ENCODE measurements at regions not wholly inside any gene's neighbourhood (a gene's known extent, or its start where the extent isn't known, plus 50 kb on each side); places are given as distances from the start of the nearest gene placed in this dataset.

DNA sequence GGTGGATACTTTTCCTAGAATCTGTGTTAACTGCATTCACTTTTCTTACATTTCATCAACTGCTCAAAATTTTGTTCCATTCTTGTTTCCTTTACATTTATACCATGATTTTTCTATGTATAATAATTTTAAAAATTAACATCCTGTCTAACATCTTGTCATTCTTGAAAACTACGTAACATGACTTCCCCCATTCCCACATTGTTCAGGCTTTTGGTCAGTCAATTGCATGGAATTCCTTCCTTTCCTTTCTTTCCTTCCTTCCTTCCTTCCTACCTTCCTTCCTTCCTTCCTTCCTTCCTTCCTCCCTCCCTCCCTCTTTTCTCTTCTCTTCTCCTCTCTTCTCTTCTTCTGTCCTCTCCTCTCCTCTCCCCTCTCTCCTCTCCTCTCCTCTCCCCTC lies 220.7 kb upstream of the TP63 start:
- no peak for DNase-seq (ENCODE audit: low read depth in 1 of 2, low spot score in 1 of 2)
- Histone ChIP-seq H3K27ac (replicated peaks) (no peak overlapping the region), H3K27me3 (ENCODE audit: insufficient read depth, poor library complexity, severe bottlenecking) (no peaks in the 10 kb centered on the region), H3K4me3 (replicated peaks; ENCODE audit: insufficient read depth, low read length) (no peak overlapping the region)
- no peak for TF ChIP-seq SPI1 (IDR thresholded peaks at IDR 0.05; ENCODE audit: borderline replicate concordance, low read depth)
- TF ChIP-seq POLR2AphosphoS5 (IDR thresholded peaks at IDR 0.05; ENCODE audit: low read depth), result no peak
- TF ChIP-seq GABPA (IDR thresholded peaks at IDR 0.05; ENCODE audit: low read depth), result no peak
- TF ChIP-seq, protein P1, sequence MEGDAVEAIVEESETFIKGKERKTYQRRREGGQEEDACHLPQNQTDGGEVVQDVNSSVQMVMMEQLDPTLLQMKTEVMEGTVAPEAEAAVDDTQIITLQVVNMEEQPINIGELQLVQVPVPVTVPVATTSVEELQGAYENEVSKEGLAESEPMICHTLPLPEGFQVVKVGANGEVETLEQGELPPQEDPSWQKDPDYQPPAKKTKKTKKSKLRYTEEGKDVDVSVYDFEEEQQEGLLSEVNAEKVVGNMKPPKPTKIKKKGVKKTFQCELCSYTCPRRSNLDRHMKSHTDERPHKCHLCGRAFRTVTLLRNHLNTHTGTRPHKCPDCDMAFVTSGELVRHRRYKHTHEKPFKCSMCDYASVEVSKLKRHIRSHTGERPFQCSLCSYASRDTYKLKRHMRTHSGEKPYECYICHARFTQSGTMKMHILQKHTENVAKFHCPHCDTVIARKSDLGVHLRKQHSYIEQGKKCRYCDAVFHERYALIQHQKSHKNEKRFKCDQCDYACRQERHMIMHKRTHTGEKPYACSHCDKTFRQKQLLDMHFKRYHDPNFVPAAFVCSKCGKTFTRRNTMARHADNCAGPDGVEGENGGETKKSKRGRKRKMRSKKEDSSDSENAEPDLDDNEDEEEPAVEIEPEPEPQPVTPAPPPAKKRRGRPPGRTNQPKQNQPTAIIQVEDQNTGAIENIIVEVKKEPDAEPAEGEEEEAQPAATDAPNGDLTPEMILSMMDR (IDR thresholded peaks at IDR 0.05; ENCODE audit: insufficient read depth, low read length), result no peak

DNA sequence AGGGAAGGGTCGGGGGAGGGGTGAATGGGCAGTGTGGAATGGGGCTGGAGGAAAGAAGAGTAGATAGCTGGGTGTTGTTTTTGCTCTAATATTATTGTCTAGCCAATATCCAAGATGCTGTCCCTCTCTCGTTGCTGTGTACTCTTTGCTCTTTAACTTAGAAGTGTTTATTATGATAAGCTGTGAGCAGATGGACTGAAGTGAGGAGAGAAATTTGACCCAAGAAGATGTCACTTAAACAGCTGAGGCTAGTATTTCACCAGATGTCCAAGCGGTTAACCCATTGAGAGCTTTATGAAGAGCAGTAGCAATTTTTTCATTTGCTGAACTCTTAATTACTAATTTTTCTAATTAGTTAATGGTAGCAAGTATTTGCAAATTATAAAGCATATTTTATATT lies 212.2 kb upstream of the TP63 start:
- H3K27me3 ChIP-seq (ENCODE audit: insufficient read depth, poor library complexity, severe bottlenecking), result no peaks in the 10 kb centered on the region
- no peak overlapping the region for H3K27ac ChIP-seq (replicated peaks)
- no peak for DNase-seq (ENCODE audit: low read depth in 1 of 2, low spot score in 1 of 2)
- no peak overlapping the region for H3K4me3 ChIP-seq (replicated peaks; ENCODE audit: insufficient read depth, low read length)
- TF ChIP-seq, protein P1 (IDR thresholded peaks at IDR 0.05; ENCODE audit: insufficient read depth, low read length), result no peak

DNA sequence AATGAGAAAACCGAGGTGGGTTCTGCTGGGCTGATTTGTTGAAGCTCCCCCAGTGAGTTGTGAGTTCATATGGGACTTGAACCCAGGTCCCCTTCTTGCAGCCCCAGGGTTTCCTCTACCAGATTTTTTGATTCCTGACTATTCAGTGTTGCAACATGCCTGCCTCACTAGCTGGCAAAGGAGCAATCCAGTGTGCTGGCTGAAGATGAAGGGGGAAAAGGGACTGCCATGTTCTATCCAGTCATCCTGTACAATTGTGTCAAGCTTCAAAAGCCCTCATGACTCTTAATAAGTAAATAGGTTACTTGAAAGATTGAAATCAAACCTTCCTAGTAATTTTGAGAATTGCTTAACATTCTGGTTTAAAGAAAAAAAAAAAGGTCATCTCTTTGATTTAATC lies 211.5 kb upstream of the TP63 start:
- H3K27me3 ChIP-seq (ENCODE audit: insufficient read depth, poor library complexity, severe bottlenecking), result no peaks in the 10 kb centered on the region
- no peak for DNase-seq (ENCODE audit: low read depth in 1 of 2, low spot score in 1 of 2)
- H3K27ac ChIP-seq (replicated peaks), result no peak overlapping the region
- TF ChIP-seq, protein P2, sequence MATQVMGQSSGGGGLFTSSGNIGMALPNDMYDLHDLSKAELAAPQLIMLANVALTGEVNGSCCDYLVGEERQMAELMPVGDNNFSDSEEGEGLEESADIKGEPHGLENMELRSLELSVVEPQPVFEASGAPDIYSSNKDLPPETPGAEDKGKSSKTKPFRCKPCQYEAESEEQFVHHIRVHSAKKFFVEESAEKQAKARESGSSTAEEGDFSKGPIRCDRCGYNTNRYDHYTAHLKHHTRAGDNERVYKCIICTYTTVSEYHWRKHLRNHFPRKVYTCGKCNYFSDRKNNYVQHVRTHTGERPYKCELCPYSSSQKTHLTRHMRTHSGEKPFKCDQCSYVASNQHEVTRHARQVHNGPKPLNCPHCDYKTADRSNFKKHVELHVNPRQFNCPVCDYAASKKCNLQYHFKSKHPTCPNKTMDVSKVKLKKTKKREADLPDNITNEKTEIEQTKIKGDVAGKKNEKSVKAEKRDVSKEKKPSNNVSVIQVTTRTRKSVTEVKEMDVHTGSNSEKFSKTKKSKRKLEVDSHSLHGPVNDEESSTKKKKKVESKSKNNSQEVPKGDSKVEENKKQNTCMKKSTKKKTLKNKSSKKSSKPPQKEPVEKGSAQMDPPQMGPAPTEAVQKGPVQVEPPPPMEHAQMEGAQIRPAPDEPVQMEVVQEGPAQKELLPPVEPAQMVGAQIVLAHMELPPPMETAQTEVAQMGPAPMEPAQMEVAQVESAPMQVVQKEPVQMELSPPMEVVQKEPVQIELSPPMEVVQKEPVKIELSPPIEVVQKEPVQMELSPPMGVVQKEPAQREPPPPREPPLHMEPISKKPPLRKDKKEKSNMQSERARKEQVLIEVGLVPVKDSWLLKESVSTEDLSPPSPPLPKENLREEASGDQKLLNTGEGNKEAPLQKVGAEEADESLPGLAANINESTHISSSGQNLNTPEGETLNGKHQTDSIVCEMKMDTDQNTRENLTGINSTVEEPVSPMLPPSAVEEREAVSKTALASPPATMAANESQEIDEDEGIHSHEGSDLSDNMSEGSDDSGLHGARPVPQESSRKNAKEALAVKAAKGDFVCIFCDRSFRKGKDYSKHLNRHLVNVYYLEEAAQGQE (IDR thresholded peaks at IDR 0.05; ENCODE audit: insufficient replicate concordance, low read depth), result no peak
- no peak for TF ChIP-seq POLR2AphosphoS5 (IDR thresholded peaks at IDR 0.05; ENCODE audit: low read depth)
- TF ChIP-seq SPI1 (IDR thresholded peaks at IDR 0.05; ENCODE audit: borderline replicate concordance, low read depth), result no peak
- TF ChIP-seq GABPA (IDR thresholded peaks at IDR 0.05; ENCODE audit: low read depth), result no peak
- TF ChIP-seq, protein P1 (IDR thresholded peaks at IDR 0.05; ENCODE audit: insufficient read depth, low read length), result no peak
- no peak overlapping the region for H3K4me3 ChIP-seq (replicated peaks; ENCODE audit: insufficient read depth, low read length)

DNA sequence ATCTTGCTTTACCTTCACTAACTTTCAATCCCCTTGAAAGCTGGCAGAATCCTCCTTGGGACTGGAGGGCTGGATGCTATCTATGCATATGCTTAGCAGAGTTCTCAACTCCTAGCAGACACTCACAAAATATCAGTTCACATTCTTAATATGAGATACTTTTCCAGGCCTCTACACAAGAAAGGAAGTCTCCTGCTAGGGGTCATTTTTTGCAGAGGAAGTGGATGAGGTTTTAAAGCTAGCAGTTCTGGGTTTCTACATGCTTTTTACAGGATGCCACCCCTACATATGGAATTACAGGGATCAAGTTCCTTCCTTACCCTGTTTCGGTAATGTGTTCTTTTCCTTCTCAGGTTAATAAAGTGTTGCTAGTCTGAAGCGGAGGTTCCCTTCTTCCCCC lies 206.3 kb upstream of the TP63 start:
- DNase-seq (ENCODE audit: low read depth in 1 of 2, low spot score in 1 of 2), result no peak
- Histone ChIP-seq H3K27me3 (ENCODE audit: insufficient read depth, poor library complexity, severe bottlenecking) (no peaks in the 10 kb centered on the region), H3K4me3 (replicated peaks; ENCODE audit: insufficient read depth, low read length) (no peak overlapping the region), H3K27ac (replicated peaks) (no peak overlapping the region)
- TF ChIP-seq SPI1 (IDR thresholded peaks at IDR 0.05; ENCODE audit: borderline replicate concordance, low read depth) (peak; percentile 57), GABPA (IDR thresholded peaks at IDR 0.05; ENCODE audit: low read depth) (no peak)

DNA sequence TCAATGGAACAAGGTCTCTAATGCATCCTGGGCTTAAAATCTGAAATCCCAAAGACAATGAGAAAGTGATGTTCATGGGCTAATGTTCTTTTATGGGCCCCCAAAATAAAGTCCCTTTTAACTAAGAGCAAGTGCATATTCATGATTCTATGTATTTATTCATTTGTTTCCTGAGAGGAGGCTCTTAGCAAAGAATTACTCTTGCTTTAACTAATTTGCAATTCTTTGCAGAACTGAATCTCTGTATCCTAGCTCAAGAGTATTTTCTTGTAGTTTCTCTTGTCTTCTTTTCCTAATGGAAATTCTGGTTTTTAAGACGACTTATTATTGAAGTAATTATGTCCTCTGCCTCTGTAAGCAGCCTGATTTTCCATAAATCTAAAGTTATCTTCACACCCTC lies 202.2 kb upstream of the TP63 start:
- TF ChIP-seq, protein P2 (IDR thresholded peaks at IDR 0.05; ENCODE audit: insufficient replicate concordance, low read depth), result no peak
- TF ChIP-seq, protein P1 (IDR thresholded peaks at IDR 0.05; ENCODE audit: insufficient read depth, low read length), result no peak
- no peak for TF ChIP-seq POLR2AphosphoS5 (IDR thresholded peaks at IDR 0.05; ENCODE audit: low read depth)
- TF ChIP-seq SPI1 (IDR thresholded peaks at IDR 0.05; ENCODE audit: borderline replicate concordance, low read depth), result no peak
- no peak for TF ChIP-seq GABPA (IDR thresholded peaks at IDR 0.05; ENCODE audit: low read depth)
- H3K27ac ChIP-seq (replicated peaks), result no peak overlapping the region
- no peaks in the 10 kb centered on the region for H3K27me3 ChIP-seq (ENCODE audit: insufficient read depth, poor library complexity, severe bottlenecking)
- H3K4me3 ChIP-seq (replicated peaks; ENCODE audit: insufficient read depth, low read length), result no peak overlapping the region
- no peak for DNase-seq (ENCODE audit: low read depth in 1 of 2, low spot score in 1 of 2)

Data from HL-60 (cell line).